SK-N-SH treated with all-trans-retinoic acid at 6 μM for 48 hours (cell line): ENCODE measurements at regions not wholly inside any gene's neighbourhood (a gene's known extent, or its start where the extent isn't known, plus 50 kb on each side); places are given as distances from the start of the nearest gene placed in this dataset.

Source experiments
- ESRRG ChIP-seq: fragments of 250-450 bp; sonication (Bioruptor Pico); IDR thresholded peaks from 2 replicates; pipeline ENCODE4 v1.6.1; 2021; ENCODE audit warnings: mild to moderate bottlenecking
- PPARA ChIP-seq: fragments of 250-450 bp; sonication (Bioruptor Pico); IDR thresholded peaks from 2 replicates; pipeline ENCODE4 v1.5.0; 2020; ENCODE audit warnings: mild to moderate bottlenecking, borderline replicate concordance
- SNAI2 ChIP-seq: fragments of 250-450 bp; sonication (Bioruptor Pico); IDR thresholded peaks from 2 replicates; pipeline ENCODE4 v1.5.0; 2020; ENCODE audit warnings: mild to moderate bottlenecking, moderate library complexity

DNA sequence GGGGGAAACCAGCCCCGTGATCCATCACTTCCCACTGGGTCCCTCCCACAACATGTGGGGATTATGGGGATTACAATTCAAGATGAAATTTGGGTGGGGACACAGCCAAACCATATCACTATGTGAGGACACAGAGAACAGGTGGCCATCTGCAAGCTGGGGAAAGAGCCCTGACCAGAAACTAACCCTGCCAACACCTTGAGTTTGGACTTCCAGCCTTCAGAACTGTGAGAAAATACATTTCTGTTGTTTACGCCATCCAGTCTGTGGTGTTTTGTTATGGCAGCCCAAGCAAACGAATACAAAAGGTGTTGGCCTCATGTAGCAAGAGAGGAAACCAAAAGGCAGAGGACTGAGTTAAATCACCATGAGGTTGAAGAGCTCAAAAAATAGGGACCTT is 169.9 kb upstream of the TENM3 start:
- TF ChIP-seq SNAI2 (CRISPR knock-in tag): no peak
- no peak for TF ChIP-seq ESRRG (CRISPR knock-in tag)
- TF ChIP-seq PPARA (CRISPR knock-in tag): no peak
